ENCODE measurements at regions not wholly inside any gene's neighbourhood (a gene's known extent, or its start where the extent isn't known, plus 50 kb on each side); places are given as distances from the start of the nearest gene placed in this dataset.

DNA sequence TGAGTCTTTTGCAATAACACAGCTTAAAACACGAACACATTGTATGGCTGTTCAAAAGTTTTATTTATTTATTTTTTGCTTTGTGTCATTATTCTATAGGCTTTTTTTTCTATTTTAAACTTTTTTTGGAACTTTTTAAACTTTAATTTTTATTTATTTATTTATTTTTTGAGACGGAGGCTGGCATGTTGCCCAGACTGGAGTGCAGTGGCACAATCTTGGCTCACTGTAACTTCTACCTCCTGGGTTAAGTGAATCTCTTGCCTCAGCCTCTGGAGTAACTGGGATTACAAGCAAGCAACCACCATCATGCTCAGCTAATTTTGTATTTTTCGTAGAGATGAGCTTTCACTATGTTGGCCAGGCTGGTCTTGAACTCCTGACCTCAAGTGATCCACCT lies 88.3 kb upstream of the GADD45A start:
- intact Hi-C loops (cut with micrococcal nuclease), result no loop called here
- Mint-ChIP-seq H3K27me3 (peaks cover under 1% of the 10 kb centered on the region), H3K4me1 (ENCODE audit: low read depth) (peaks cover 25% of the 10 kb centered on the region), H3K9me3 (peaks cover 7% of the 10 kb centered on the region), H3K27ac (no peak overlapping the region), H3K4me3 (no peak overlapping the region), H3K36me3 (ENCODE audit: low read depth) (no peaks in the 10 kb centered on the region)

- no peaks in the 10 kb centered on the region for H3K36me3 Mint-ChIP-seq (ENCODE audit: low read depth)
- peaks cover 25% of the 10 kb centered on the region for H3K4me1 Mint-ChIP-seq (ENCODE audit: low read depth)
- no peak overlapping the region for H3K4me3 Mint-ChIP-seq
- intact Hi-C loops (cut with micrococcal nuclease), result no loop called here
- H3K27ac Mint-ChIP-seq, result no peak overlapping the region
- H3K27me3 Mint-ChIP-seq, result no peaks in the 10 kb centered on the region
- H3K9me3 Mint-ChIP-seq, result peaks cover 7% of the 10 kb centered on the region
Observed at GRCh38 chr1:67597336-67597735, 87.7 kb upstream of the GADD45A start.

DNA sequence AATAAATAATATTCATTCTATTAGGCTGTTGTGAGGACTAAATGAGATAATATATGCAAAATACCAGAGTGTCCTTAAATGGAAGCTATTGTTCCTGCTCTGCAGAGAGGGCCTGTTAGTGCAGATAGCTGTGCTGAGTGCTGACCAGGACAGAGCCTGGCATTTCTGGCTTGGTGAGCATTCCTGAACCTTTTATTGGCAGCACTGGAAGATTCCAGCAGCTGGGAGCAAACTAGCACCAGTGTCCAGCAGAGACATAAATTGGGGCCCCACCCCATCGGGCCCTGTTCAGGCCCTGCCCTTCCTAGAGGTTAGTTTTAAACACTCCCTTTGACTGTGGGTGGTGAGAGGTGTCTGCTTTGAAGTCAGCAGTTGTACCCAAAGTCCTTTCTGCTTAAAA lies 85.9 kb upstream of the GADD45A start:
- intact Hi-C loops (cut with micrococcal nuclease), result no loop called here
- Mint-ChIP-seq H3K4me3 (no peak overlapping the region), H3K4me1 (ENCODE audit: low read depth) (peaks cover 17% of the 10 kb centered on the region), H3K36me3 (ENCODE audit: low read depth) (no peaks in the 10 kb centered on the region), H3K27ac (no peak overlapping the region), H3K9me3 (peaks cover 7% of the 10 kb centered on the region), H3K27me3 (no peaks in the 10 kb centered on the region)

DNA sequence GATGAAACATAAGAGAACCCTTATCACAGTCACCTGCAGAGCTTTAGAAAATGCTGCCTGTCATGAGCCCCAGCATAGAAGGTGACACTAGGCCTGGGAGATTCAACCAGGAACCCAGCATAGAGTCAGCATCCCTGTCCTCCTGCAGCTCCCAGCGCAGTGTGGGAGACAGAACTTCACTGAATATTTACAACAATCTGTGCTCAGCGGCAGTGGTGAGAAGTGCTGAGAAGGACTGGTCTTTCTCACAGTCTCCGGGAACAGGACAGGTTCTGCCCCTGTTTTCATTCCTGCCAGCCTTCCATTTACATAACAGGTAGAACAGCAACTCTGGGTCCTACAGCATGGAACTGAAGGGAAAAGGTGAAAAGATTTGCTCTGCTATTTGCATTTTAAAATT lies 83.5 kb upstream of the GADD45A start:
- no peak overlapping the region for H3K4me3 Mint-ChIP-seq
- no peaks in the 10 kb centered on the region for H3K9me3 Mint-ChIP-seq
- H3K4me1 Mint-ChIP-seq (ENCODE audit: low read depth), result peaks cover 17% of the 10 kb centered on the region
- no peak overlapping the region for H3K27ac Mint-ChIP-seq
- intact Hi-C loops (cut with micrococcal nuclease), result no loop called here
- no peaks in the 10 kb centered on the region for H3K27me3 Mint-ChIP-seq
- H3K36me3 Mint-ChIP-seq (ENCODE audit: low read depth), result no peaks in the 10 kb centered on the region

DNA sequence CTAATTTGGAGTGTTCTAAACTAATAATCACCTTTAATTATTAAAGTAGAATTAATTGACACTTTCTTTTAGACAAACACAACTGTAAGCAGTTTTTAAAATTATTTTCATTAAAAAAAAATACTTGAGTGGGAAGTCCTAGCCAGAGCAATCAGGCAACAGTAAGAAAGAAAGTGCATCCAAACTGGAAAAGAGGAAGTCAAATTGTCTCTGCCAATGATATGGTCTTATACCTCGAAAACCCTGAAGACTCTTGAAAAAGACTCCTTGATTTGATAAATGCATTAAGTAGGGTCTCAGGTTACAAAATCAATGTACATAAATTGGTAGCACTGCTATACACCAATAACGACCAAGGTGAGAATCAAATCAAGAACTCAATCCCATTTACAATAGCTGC lies 83.0 kb upstream of the GADD45A start:
- H3K4me3 Mint-ChIP-seq, result no peak overlapping the region
- H3K27me3 Mint-ChIP-seq, result no peaks in the 10 kb centered on the region
- intact Hi-C loops (cut with micrococcal nuclease), result no loop called here
- peaks cover 17% of the 10 kb centered on the region for H3K4me1 Mint-ChIP-seq (ENCODE audit: low read depth)
- no peaks in the 10 kb centered on the region for H3K9me3 Mint-ChIP-seq
- peak overlapping the region; percentile 46 for H3K27ac Mint-ChIP-seq
- no peaks in the 10 kb centered on the region for H3K36me3 Mint-ChIP-seq (ENCODE audit: low read depth)

DNA sequence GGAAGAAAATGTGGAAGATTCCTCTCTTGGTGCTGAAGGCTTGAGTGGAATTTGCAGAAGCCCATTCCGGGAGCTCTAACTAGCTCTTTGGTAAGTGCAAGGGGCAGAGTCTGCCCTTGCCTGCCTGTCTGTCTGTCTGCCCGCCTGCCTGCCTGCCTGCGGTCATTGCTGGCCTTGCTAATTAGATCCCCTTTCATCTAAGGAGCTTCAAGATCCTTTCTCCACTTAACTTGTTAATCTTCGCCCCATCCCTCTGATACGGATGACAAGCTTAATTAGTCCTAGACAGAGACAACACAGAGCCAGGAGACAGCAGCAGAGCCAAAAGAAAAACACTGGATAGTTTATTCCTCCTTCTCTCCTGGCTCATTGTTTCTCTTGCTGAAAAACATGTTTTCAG lies 80.2 kb upstream of the GADD45A start:
- Mint-ChIP-seq H3K36me3 (ENCODE audit: low read depth) (no peaks in the 10 kb centered on the region), H3K27me3 (no peaks in the 10 kb centered on the region), H3K4me1 (ENCODE audit: low read depth) (peaks cover 17% of the 10 kb centered on the region)

GRCh38 chr1:67605209-67605780 lies 79.7 kb upstream of the GADD45A start:
- no peaks in the 10 kb centered on the region for H3K36me3 Mint-ChIP-seq (ENCODE audit: low read depth)
- no peak overlapping the region for H3K27ac Mint-ChIP-seq
- H3K27me3 Mint-ChIP-seq, result no peaks in the 10 kb centered on the region
- H3K4me1 Mint-ChIP-seq (ENCODE audit: low read depth), result peaks cover 17% of the 10 kb centered on the region
- no peak overlapping the region for H3K4me3 Mint-ChIP-seq
- no peaks in the 10 kb centered on the region for H3K9me3 Mint-ChIP-seq
- intact Hi-C loops (cut with micrococcal nuclease), result no loop called here

More for the DNA sequence above, 80.2 kb upstream of the GADD45A start:
- Mint-ChIP-seq H3K4me3 (no peak overlapping the region), H3K27ac (no peak overlapping the region), H3K9me3 (no peaks in the 10 kb centered on the region)
- intact Hi-C loops (cut with micrococcal nuclease), result no loop called here

DNA sequence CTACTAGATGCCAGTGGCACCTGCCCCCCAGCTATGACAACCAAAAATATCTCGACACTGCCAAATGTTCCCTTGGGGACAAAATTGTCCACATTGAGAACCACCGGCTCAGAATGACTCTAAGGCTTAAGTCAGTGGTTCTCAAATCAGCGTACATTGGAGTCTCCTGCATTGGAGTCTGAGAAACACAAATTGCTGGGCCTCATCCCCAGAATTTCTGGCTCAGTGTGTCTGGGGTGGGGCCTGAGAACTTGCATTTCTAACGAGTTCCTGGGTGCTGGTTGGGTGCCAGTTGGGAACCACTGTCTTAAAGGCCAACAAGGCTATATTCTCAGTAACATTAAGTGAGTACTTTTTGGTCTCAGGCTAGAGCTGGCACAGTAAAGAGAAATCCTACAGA lies 77.7 kb upstream of the GADD45A start:
- no peak overlapping the region for H3K4me3 Mint-ChIP-seq
- intact Hi-C loops (cut with micrococcal nuclease), result no loop called here
- no peaks in the 10 kb centered on the region for H3K36me3 Mint-ChIP-seq (ENCODE audit: low read depth)
- no peak overlapping the region for H3K27ac Mint-ChIP-seq
- H3K27me3 Mint-ChIP-seq, result no peaks in the 10 kb centered on the region
- H3K9me3 Mint-ChIP-seq, result no peaks in the 10 kb centered on the region
- H3K4me1 Mint-ChIP-seq (ENCODE audit: low read depth), result peaks cover 5% of the 10 kb centered on the region

GRCh38 chr1:67607699-67608098 lies 77.3 kb upstream of the GADD45A start:
- intact Hi-C loops (cut with micrococcal nuclease), result no loop called here
- no peak overlapping the region for H3K27ac Mint-ChIP-seq
- H3K9me3 Mint-ChIP-seq, result no peaks in the 10 kb centered on the region
- H3K27me3 Mint-ChIP-seq, result no peaks in the 10 kb centered on the region
- no peaks in the 10 kb centered on the region for H3K36me3 Mint-ChIP-seq (ENCODE audit: low read depth)
- no peak overlapping the region for H3K4me3 Mint-ChIP-seq
- peaks cover 5% of the 10 kb centered on the region for H3K4me1 Mint-ChIP-seq (ENCODE audit: low read depth)

GRCh38 chr1:67608661-67609576 lies 76.1 kb upstream of the GADD45A start:
- Mint-ChIP-seq H3K9me3 (no peaks in the 10 kb centered on the region), H3K4me1 (ENCODE audit: low read depth) (peaks cover 5% of the 10 kb centered on the region), H3K4me3 (no peak overlapping the region), H3K27me3 (no peaks in the 10 kb centered on the region), H3K27ac (no peak overlapping the region), H3K36me3 (ENCODE audit: low read depth) (no peaks in the 10 kb centered on the region)
- intact Hi-C loops (cut with micrococcal nuclease), result no loop called here

DNA sequence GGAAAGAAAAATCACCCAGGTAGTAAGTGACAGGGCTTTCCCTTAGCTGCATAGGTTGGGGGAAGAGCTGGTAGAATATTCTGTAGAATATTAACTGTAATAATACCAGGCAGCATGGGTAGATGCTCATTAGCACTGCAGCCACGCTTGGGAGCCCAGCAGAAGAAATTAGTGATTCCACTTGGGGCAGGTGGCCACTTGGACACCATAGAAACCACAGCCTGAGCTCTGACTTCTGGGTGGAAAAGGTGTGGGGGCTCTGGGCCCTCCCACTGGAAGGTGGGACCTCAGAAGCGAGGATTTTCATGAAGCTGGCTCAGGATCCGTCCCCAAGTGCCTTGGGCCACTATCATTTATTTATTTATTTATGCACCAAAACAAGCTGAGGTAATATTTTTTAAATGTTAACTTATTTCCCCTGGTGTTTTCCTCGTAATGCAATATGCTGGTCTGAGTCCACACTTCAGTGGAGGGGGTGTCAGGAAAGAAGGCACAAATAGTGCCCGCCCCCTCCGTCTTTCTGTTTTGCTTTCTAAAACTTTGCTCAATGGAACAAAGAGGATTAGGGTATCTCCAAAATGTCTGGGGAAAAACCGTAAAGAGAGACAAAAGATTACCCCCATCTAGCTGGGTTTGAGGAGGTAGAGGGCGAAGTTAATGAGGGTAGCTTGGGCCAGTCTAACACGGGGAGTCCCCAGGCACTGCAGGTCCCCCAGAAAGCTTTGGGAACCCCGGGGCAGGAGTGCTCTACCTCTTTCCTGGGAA lies 75.2 kb upstream of the GADD45A start:
- no peaks in the 10 kb centered on the region for H3K36me3 Mint-ChIP-seq (ENCODE audit: low read depth)
- no peak overlapping the region for H3K27ac Mint-ChIP-seq
- intact Hi-C loops (cut with micrococcal nuclease), result no loop called here
- H3K4me1 Mint-ChIP-seq (ENCODE audit: low read depth), result peaks cover 5% of the 10 kb centered on the region
- H3K27me3 Mint-ChIP-seq, result no peaks in the 10 kb centered on the region
- no peaks in the 10 kb centered on the region for H3K9me3 Mint-ChIP-seq
- no peak overlapping the region for H3K4me3 Mint-ChIP-seq

- Mint-ChIP-seq H3K27ac (no peak overlapping the region), H3K4me1 (ENCODE audit: low read depth) (peaks cover 5% of the 10 kb centered on the region), H3K9me3 (no peaks in the 10 kb centered on the region), H3K27me3 (peaks cover 1% of the 10 kb centered on the region), H3K36me3 (ENCODE audit: low read depth) (no peaks in the 10 kb centered on the region), H3K4me3 (no peak overlapping the region)
- intact Hi-C loops (cut with micrococcal nuclease), result no loop called here
Observed at GRCh38 chr1:67610450-67610849, 74.6 kb upstream of the GADD45A start.

GRCh38 chr1:67611846-67612245 lies 73.2 kb upstream of the GADD45A start:
- H3K4me3 Mint-ChIP-seq, result no peak overlapping the region
- intact Hi-C loops (cut with micrococcal nuclease), result no loop called here
- no peaks in the 10 kb centered on the region for H3K9me3 Mint-ChIP-seq
- H3K4me1 Mint-ChIP-seq (ENCODE audit: low read depth), result peaks cover 5% of the 10 kb centered on the region
- no peaks in the 10 kb centered on the region for H3K36me3 Mint-ChIP-seq (ENCODE audit: low read depth)
- H3K27ac Mint-ChIP-seq, result no peak overlapping the region
- peaks cover 1% of the 10 kb centered on the region for H3K27me3 Mint-ChIP-seq

DNA sequence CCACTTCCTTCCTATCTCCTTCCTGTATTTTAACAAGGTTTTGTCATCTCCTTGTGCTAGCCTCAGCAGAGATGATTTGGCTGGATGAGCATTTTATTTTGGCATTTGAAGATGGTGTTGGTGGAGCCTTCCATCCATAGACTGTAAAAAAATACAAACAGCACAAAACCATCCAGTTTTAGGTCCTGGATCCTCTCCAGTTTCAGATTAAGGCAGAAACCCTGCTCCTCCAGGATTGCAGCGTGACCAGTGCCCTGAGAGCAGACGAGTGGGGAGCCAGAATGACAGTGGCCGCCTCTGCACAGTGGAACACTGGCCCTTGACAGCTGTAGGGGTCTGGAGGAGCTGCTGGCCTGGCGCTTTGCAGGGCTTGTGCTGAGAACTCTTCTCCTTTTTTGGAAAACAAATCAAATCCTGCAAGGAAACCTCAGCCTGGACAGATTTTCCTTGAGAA lies 72.2 kb upstream of the GADD45A start:
- H3K4me1 Mint-ChIP-seq (ENCODE audit: low read depth), result peaks cover 5% of the 10 kb centered on the region
- H3K27ac Mint-ChIP-seq, result no peak overlapping the region
- peaks cover 1% of the 10 kb centered on the region for H3K27me3 Mint-ChIP-seq
- H3K9me3 Mint-ChIP-seq, result no peaks in the 10 kb centered on the region
- intact Hi-C loops (cut with micrococcal nuclease), result no loop called here
- no peaks in the 10 kb centered on the region for H3K36me3 Mint-ChIP-seq (ENCODE audit: low read depth)
- no peak overlapping the region for H3K4me3 Mint-ChIP-seq

All from dendritic cell treated with granulocyte-macrophage colony-stimulating factor and Interleukin-4, amounts not matched to agents 40 ng/mL and 50 ng/mL, for 4 days (primary cell).